Testis (tissue), 2 donors: ENCODE measurements at regions not wholly inside any gene's neighbourhood (a gene's known extent, or its start where the extent isn't known, plus 50 kb on each side); places are given as distances from the start of the nearest gene placed in this dataset.

Experiments used
- CTCF ChIP-seq, 3 experiments: fragments of 450-650 bp in 2 of 3; fragments of 200-600 bp in 1 of 3; sonication (generic) in 1 of 3; IDR thresholded peaks; one replicate each; pipeline ENCODE4 v1.5.1; 2016 to 2019; ENCODE audit warnings: antibody characterized with exemption in 3 of 3, mild to moderate bottlenecking in 2 of 3, moderate library complexity in 1 of 3
- POLR2A ChIP-seq: fragments of 450-650 bp; IDR thresholded peaks from one replicate; pipeline ENCODE4 v1.6.1; 2017; ENCODE audit warnings: antibody characterized with exemption, mild to moderate bottlenecking, moderate library complexity

- TF ChIP-seq CTCF (IDR thresholded peaks at IDR 0.05) (no peak), POLR2A (no peak)
These were observed 427.4 kb upstream of the JAG1 start for GRCh38 chr20:11101243-11101642.
